ENCODE measurements at regions not wholly inside any gene's neighbourhood (a gene's known extent, or its start where the extent isn't known, plus 50 kb on each side); places are given as distances from the start of the nearest gene placed in this dataset.
A peak's percentile ranks its signal among the peaks of the same experiment; 100 is the strongest.

DNA sequence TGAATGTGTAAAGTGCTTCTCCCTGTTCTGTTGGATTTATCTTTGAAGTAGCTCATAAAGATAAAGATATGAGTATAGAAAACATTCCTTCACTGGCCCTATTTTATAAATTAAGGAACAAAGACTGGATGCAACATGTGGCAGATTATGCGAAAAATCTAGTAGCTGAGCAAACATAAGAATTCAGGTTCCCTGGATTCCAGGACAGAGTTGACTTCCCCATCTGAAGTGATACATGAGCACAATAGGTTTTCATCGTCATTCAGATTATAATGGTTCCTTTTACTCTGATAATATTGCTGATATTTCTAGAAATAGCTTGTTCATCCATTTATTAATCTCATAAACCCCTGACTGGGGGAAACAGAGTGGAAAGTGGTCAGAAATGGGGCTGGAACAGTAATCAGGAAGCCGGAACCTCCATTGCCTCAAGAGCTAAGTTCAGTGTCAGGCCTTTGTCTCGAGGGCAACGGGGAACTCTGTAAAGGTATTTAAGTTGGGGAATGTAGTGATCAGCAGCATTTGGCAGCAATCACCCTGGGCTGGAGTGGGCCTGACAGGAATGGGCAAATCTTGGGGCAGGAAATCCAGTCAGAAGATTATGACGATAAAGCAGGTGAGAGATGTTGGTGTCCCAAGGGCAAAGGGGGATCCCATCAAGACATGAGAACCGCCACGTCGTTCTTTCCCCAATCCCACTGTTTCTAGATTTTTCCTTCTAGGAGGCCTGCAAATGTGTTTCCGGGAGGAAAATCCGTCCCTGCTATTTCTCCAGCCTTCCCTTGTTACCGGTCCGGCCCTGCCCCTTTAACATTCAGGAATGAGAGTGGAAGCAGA, 232.5 kb upstream of the SERP2 start:
- FAIRE-seq, result no peak
- H3K27me3 ChIP-seq (replicated peaks in 1 of 4; ENCODE audit: control insufficient read depth in 3 of 4, extremely low read depth in 1 of 4, insufficient read depth in 3 of 4, low read length in 3 of 4), result no peaks in the 10 kb centered on the region
- no peak for TF ChIP-seq SAP30 (IDR thresholded peaks at IDR 0.05; ENCODE audit: insufficient read depth, insufficient replicate concordance, low read length)
- no peak for TF ChIP-seq TAF1 (IDR thresholded peaks at IDR 0.05; ENCODE audit: low read depth, low read length)
- TF ChIP-seq SUZ12 (IDR thresholded peaks at IDR 0.05; ENCODE audit: low read length), result no peak
- TF ChIP-seq ASH2L (IDR thresholded peaks at IDR 0.05; ENCODE audit: low read length), result no peak
- TF ChIP-seq HDAC2 (IDR thresholded peaks at IDR 0.05; ENCODE audit: borderline replicate concordance in 1 of 2, low read depth in 2 of 2, low read length in 2 of 2), result 0 out of 4 replicates have a peak, but pooled peaks of 1 of the 2 experiments have one; percentile 50
- no peak for TF ChIP-seq TAF7 (optimal IDR thresholded peaks at IDR 0.05; ENCODE audit: borderline replicate concordance, low read depth, low read length)
- TF ChIP-seq SIRT6 (IDR thresholded peaks at IDR 0.05; ENCODE audit: low read length), result no peak
- no peak for TF ChIP-seq CTBP2 (IDR thresholded peaks at IDR 0.05; ENCODE audit: borderline replicate concordance, insufficient read depth, insufficient read length, low read length)
- TF ChIP-seq KDM1A (IDR thresholded peaks at IDR 0.05; ENCODE audit: borderline replicate concordance, low read length), result peak; percentile 76; the same call in 1 of the 2 replicates

More for the DNA sequence above, 232.5 kb upstream of the SERP2 start:
- no peak overlapping the region for H2BK120ac ChIP-seq (replicated peaks; ENCODE audit: low read depth, low read length)
- 0 out of 2 replicates have a peak overlapping the region, but pooled peaks have one; percentile 65 for H2BK15ac ChIP-seq (ENCODE audit: low read length)
- no peaks in the 10 kb centered on the region for H4K20me1 ChIP-seq (replicated peaks in 1 of 2; ENCODE audit: control insufficient read depth in 1 of 2, insufficient read depth in 2 of 2, low read length in 2 of 2)
- no peaks in the 10 kb centered on the region for H3K9me3 ChIP-seq (ENCODE audit: insufficient read depth in 2 of 2, low read depth in 1 of 2, low read length in 1 of 2)
- peak overlapping the region; percentile 69 for H4K91ac ChIP-seq (replicated peaks; ENCODE audit: insufficient read length, low read length)
- 0 out of 2 replicates have a peak overlapping the region, but pooled peaks have one; percentile 72 for H2BK12ac ChIP-seq (ENCODE audit: low read depth, low read length)
- ChIA-PET POLR2A (ENCODE audit: partially characterized antibody) (interaction anchor here (0.6 to 2.5 kb wide), 8 partner anchors 13 to 295 kb away, joined by 3 to 17 read pairs (median 4); no protein-coding TSS in a partner anchor), CTCF (ENCODE audit: partially characterized antibody) (interaction anchor here (0.7 to 1.8 kb wide), 11 partner anchors 11 to 232 kb away, joined by 3 to 5 read pairs (median 3); no protein-coding TSS in a partner anchor)
- peak overlapping the region; percentile 87 to 92 for H3K4me2 ChIP-seq (ENCODE audit: insufficient read depth in 1 of 2, low read depth in 2 of 2, low read length in 2 of 2)
- peak overlapping the region; percentile 59 to 81 (median 70) for H3K4me3 ChIP-seq (ENCODE audit: extremely low read depth in 1 of 4, insufficient read depth in 2 of 4, low read depth in 3 of 4, low read length in 4 of 4)
- H4K5ac ChIP-seq (ENCODE audit: insufficient read length, low read depth, low read length), result peak overlapping the region; percentile 92
- H3K56ac ChIP-seq (replicated peaks; ENCODE audit: insufficient read length, low read depth, low read length), result peak overlapping the region; percentile 51
- H3K4ac ChIP-seq (replicated peaks; ENCODE audit: insufficient read length, low read depth, low read length), result peak overlapping the region; percentile 5
- H3K23ac ChIP-seq (ENCODE audit: insufficient read length), result no peak overlapping the region
- H3K79me2 ChIP-seq (ENCODE audit: control insufficient read depth in 1 of 2, insufficient read depth in 2 of 2, low read length in 2 of 2), result no peaks in the 10 kb centered on the region
- H3K9ac ChIP-seq (replicated peaks in 1 of 4; ENCODE audit: extremely low read depth in 1 of 4, low read depth in 3 of 4, low read length in 3 of 4), result peak overlapping the region; percentile 51 to 96 (median 80)
- peak overlapping the region; percentile 91 for H3K27ac ChIP-seq (ENCODE audit: low read depth, low read length)
- peak overlapping the region; percentile 92 for H2AFZ ChIP-seq (ENCODE audit: low read length)
- H2BK5ac ChIP-seq (ENCODE audit: low read depth, low read length), result peak overlapping the region; percentile 84
- H3K4me1 ChIP-seq (replicated peaks in 1 of 4; ENCODE audit: control insufficient read depth in 3 of 4, insufficient read depth in 4 of 4, low read length in 3 of 4), result peaks cover 0 to 4% (median 3%) of the 10 kb centered on the region in 4 experiments; a peak in 4 of 7 replicates
- no peaks in the 10 kb centered on the region for H3K36me3 ChIP-seq (ENCODE audit: control insufficient read depth in 2 of 4, insufficient read depth in 4 of 4, low read length in 3 of 4)
- H3K23me2 ChIP-seq (ENCODE audit: low read depth, low read length), result peaks cover 4% of the 10 kb centered on the region
- H3K79me1 ChIP-seq (ENCODE audit: low read depth, low read length), result no peaks in the 10 kb centered on the region
- H3K14ac ChIP-seq (ENCODE audit: insufficient read length), result peak overlapping the region; percentile 6
- peak overlapping the region; percentile 96 for H4K8ac ChIP-seq (ENCODE audit: extremely low read depth, insufficient read depth, low read length)
- H2BK20ac ChIP-seq (ENCODE audit: low read length), result no peak overlapping the region
- DNase-seq (ENCODE audit: low read depth in 1 of 2, low spot score in 2 of 2), result no peak
- 50% methylated on average over 13 of the region's 13 CpGs; no CpG with 5 or more reads in 1 of the 2 experiments for WGBS, 2 experiments (ENCODE audit: extremely low coverage in 1 of 2, insufficient coverage in 1 of 2, insufficient read length in 1 of 2, insufficient replicate concordance in 2 of 2, low coverage in 1 of 2, low lambda C conversion rate in 2 of 2, missing lambda C conversion rate in 1 of 2)
- no peak overlapping the region for H2AK5ac ChIP-seq (ENCODE audit: low read depth, low read length)
- peak overlapping the region; percentile 89 for H3K18ac ChIP-seq (ENCODE audit: extremely low read depth, low read length)
